COR-L47 (cell line): ENCODE measurements at regions not wholly inside any gene's neighbourhood (a gene's known extent, or its start where the extent isn't known, plus 50 kb on each side); places are given as distances from the start of the nearest gene placed in this dataset.

Experiments used
- DNase-seq: peaks from one replicate; lab custom pipeline; 2025; lab: John Stamatoyannopoulos, UW

GRCh38 chr15:62469874-62470688, 305.0 kb upstream of the C2CD4B start:
- DNase-seq, result no peak

- DNase-seq, result no peak
Observed at GRCh38 chr15:62472616-62473299, 307.7 kb upstream of the C2CD4B start.

GRCh38 chr15:62474021-62474770, 309.1 kb upstream of the C2CD4B start:
- DNase-seq, result no peak

GRCh38 chr15:62474771-62475124, 309.7 kb upstream of the C2CD4B start:
- DNase-seq, result no peak

- DNase-seq, result no peak
Observed at GRCh38 chr15:62475591-62475990, 310.5 kb upstream of the C2CD4B start.

- DNase-seq, result no peak
Observed at GRCh38 chr15:62476163-62476562, 311.1 kb upstream of the C2CD4B start.

GRCh38 chr15:62477929-62478328, 312.8 kb upstream of the C2CD4B start:
- no peak for DNase-seq

- DNase-seq, result no peak
Observed at GRCh38 chr15:62482785-62483429, 317.8 kb upstream of the C2CD4B start.

GRCh38 chr15:62483814-62484213, 318.7 kb upstream of the C2CD4B start:
- DNase-seq, result no peak

GRCh38 chr15:62485170-62485720, 320.2 kb upstream of the C2CD4B start:
- no peak for DNase-seq

- no peak for DNase-seq
Observed at GRCh38 chr15:62486041-62486440, 321.0 kb upstream of the C2CD4B start.

GRCh38 chr15:62488387-62488786, 323.3 kb upstream of the C2CD4B start:
- DNase-seq, result no peak

GRCh38 chr15:62491642-62492041, 326.6 kb upstream of the C2CD4B start:
- no peak for DNase-seq

- DNase-seq, result no peak
Observed at GRCh38 chr15:62492900-62493299, 327.8 kb upstream of the C2CD4B start.

GRCh38 chr15:62494197-62494596, 329.1 kb upstream of the C2CD4B start:
- no peak for DNase-seq

- peak; percentile 62 for DNase-seq
Observed at GRCh38 chr15:62495670-62496614, 330.9 kb upstream of the C2CD4B start.

- DNase-seq, result no peak
Observed at GRCh38 chr15:62497356-62497755, 332.3 kb upstream of the C2CD4B start.

GRCh38 chr15:62498278-62498677, 333.2 kb upstream of the C2CD4B start:
- no peak for DNase-seq

- DNase-seq, result no peak
Observed at GRCh38 chr15:62498712-62499111, 333.6 kb upstream of the C2CD4B start.

GRCh38 chr15:62500325-62500724, 335.2 kb upstream of the C2CD4B start:
- DNase-seq, result no peak

GRCh38 chr15:62502451-62502850, 337.4 kb upstream of the C2CD4B start:
- DNase-seq, result no peak
